ENCODE measurements at regions not wholly inside any gene's neighbourhood (a gene's known extent, or its start where the extent isn't known, plus 50 kb on each side); places are given as distances from the start of the nearest gene placed in this dataset.

GRCh38 chr9:8033794-8034193 lies 234.2 kb upstream of the DMAC1 start:
- peaks cover 18% of the 10 kb centered on the region for H3K9me3 Mint-ChIP-seq
- H3K27ac Mint-ChIP-seq, result no peak overlapping the region
- H3K27me3 Mint-ChIP-seq (ENCODE audit: low read depth), result no peaks in the 10 kb centered on the region
- H3K4me3 Mint-ChIP-seq, result no peak overlapping the region
- peaks cover 1% of the 10 kb centered on the region for H3K4me1 Mint-ChIP-seq (ENCODE audit: low read depth)
- H3K36me3 Mint-ChIP-seq (ENCODE audit: low read depth), result no peaks in the 10 kb centered on the region
- no peak for DNase-seq (ENCODE audit: low spot score)

- Mint-ChIP-seq H3K27ac (no peak overlapping the region), H3K9me3 (no peaks in the 10 kb centered on the region), H3K27me3 (ENCODE audit: low read depth) (no peaks in the 10 kb centered on the region), H3K4me3 (no peak overlapping the region), H3K4me1 (ENCODE audit: low read depth) (peaks cover 1% of the 10 kb centered on the region), H3K36me3 (ENCODE audit: low read depth) (no peaks in the 10 kb centered on the region)
- no peak for DNase-seq (ENCODE audit: low spot score)
These were observed 230.5 kb upstream of the DMAC1 start for GRCh38 chr9:8030095-8030494.

- H3K27me3 Mint-ChIP-seq (ENCODE audit: low read depth), result no peaks in the 10 kb centered on the region
- no peak for DNase-seq (ENCODE audit: low spot score)
- H3K36me3 Mint-ChIP-seq (ENCODE audit: low read depth), result no peaks in the 10 kb centered on the region
- H3K4me1 Mint-ChIP-seq (ENCODE audit: low read depth), result peaks cover 1% of the 10 kb centered on the region
- no peaks in the 10 kb centered on the region for H3K9me3 Mint-ChIP-seq
- no peak overlapping the region for H3K4me3 Mint-ChIP-seq
- no peak overlapping the region for H3K27ac Mint-ChIP-seq
These were observed 227.8 kb upstream of the DMAC1 start for GRCh38 chr9:8027351-8027750.

- Mint-ChIP-seq H3K4me1 (ENCODE audit: low read depth) (no peaks in the 10 kb centered on the region), H3K9me3 (no peaks in the 10 kb centered on the region), H3K4me3 (no peak overlapping the region), H3K27ac (no peak overlapping the region), H3K36me3 (ENCODE audit: low read depth) (no peaks in the 10 kb centered on the region), H3K27me3 (ENCODE audit: low read depth) (no peaks in the 10 kb centered on the region)
- no peak for DNase-seq (ENCODE audit: low spot score)
These were observed 226.0 kb upstream of the DMAC1 start for GRCh38 chr9:8025551-8025950.

GRCh38 chr9:8020186-8020585 lies 220.6 kb upstream of the DMAC1 start:
- Mint-ChIP-seq H3K4me1 (ENCODE audit: low read depth) (no peaks in the 10 kb centered on the region), H3K4me3 (no peak overlapping the region), H3K27me3 (ENCODE audit: low read depth) (no peaks in the 10 kb centered on the region), H3K9me3 (peaks cover 6% of the 10 kb centered on the region), H3K27ac (no peak overlapping the region), H3K36me3 (ENCODE audit: low read depth) (no peaks in the 10 kb centered on the region)
- no peak for DNase-seq (ENCODE audit: low spot score)

- no peak for DNase-seq (ENCODE audit: low spot score)
- H3K9me3 Mint-ChIP-seq, result peaks cover 6% of the 10 kb centered on the region
- no peaks in the 10 kb centered on the region for H3K4me1 Mint-ChIP-seq (ENCODE audit: low read depth)
- no peaks in the 10 kb centered on the region for H3K36me3 Mint-ChIP-seq (ENCODE audit: low read depth)
- H3K4me3 Mint-ChIP-seq, result no peak overlapping the region
- H3K27ac Mint-ChIP-seq, result no peak overlapping the region
- H3K27me3 Mint-ChIP-seq (ENCODE audit: low read depth), result no peaks in the 10 kb centered on the region
These were observed 220.1 kb upstream of the DMAC1 start for GRCh38 chr9:8019636-8020035.

- Mint-ChIP-seq H3K36me3 (ENCODE audit: low read depth) (no peaks in the 10 kb centered on the region), H3K27me3 (ENCODE audit: low read depth) (no peaks in the 10 kb centered on the region), H3K4me1 (ENCODE audit: low read depth) (no peaks in the 10 kb centered on the region), H3K27ac (no peak overlapping the region), H3K4me3 (no peak overlapping the region), H3K9me3 (peaks cover 6% of the 10 kb centered on the region)
- no peak for DNase-seq (ENCODE audit: low spot score)
These were observed 215.6 kb upstream of the DMAC1 start for GRCh38 chr9:8014997-8015682.

GRCh38 chr9:8012986-8013385 lies 213.4 kb upstream of the DMAC1 start:
- Mint-ChIP-seq H3K9me3 (peaks cover 14% of the 10 kb centered on the region), H3K4me3 (no peak overlapping the region), H3K27me3 (ENCODE audit: low read depth) (no peaks in the 10 kb centered on the region), H3K27ac (no peak overlapping the region), H3K4me1 (ENCODE audit: low read depth) (no peaks in the 10 kb centered on the region), H3K36me3 (ENCODE audit: low read depth) (peaks cover 2% of the 10 kb centered on the region)
- no peak for DNase-seq (ENCODE audit: low spot score)

GRCh38 chr9:8011974-8012373 lies 212.4 kb upstream of the DMAC1 start:
- Mint-ChIP-seq H3K9me3 (peaks cover 14% of the 10 kb centered on the region), H3K27me3 (ENCODE audit: low read depth) (no peaks in the 10 kb centered on the region), H3K36me3 (ENCODE audit: low read depth) (peaks cover 2% of the 10 kb centered on the region), H3K4me1 (ENCODE audit: low read depth) (no peaks in the 10 kb centered on the region), H3K27ac (no peak overlapping the region), H3K4me3 (no peak overlapping the region)
- no peak for DNase-seq (ENCODE audit: low spot score)

GRCh38 chr9:7996558-7996957 lies 197.0 kb upstream of the DMAC1 start:
- Mint-ChIP-seq H3K36me3 (ENCODE audit: low read depth) (no peaks in the 10 kb centered on the region), H3K9me3 (peaks cover 2% of the 10 kb centered on the region), H3K27ac (no peak overlapping the region), H3K4me3 (no peak overlapping the region), H3K27me3 (ENCODE audit: low read depth) (no peaks in the 10 kb centered on the region), H3K4me1 (ENCODE audit: low read depth) (no peaks in the 10 kb centered on the region)
- DNase-seq (ENCODE audit: low spot score), result no peak

GRCh38 chr9:7988644-7989280 lies 189.2 kb upstream of the DMAC1 start:
- Mint-ChIP-seq H3K27me3 (ENCODE audit: low read depth) (no peaks in the 10 kb centered on the region), H3K4me3 (no peak overlapping the region), H3K4me1 (ENCODE audit: low read depth) (peaks cover 3% of the 10 kb centered on the region), H3K27ac (no peak overlapping the region), H3K9me3 (peaks cover 3% of the 10 kb centered on the region), H3K36me3 (ENCODE audit: low read depth) (peaks cover 2% of the 10 kb centered on the region)
- DNase-seq (ENCODE audit: low spot score), result no peak

GRCh38 chr9:7984692-7985091 lies 185.1 kb upstream of the DMAC1 start:
- Mint-ChIP-seq H3K9me3 (peaks cover 4% of the 10 kb centered on the region), H3K36me3 (ENCODE audit: low read depth) (peaks cover 19% of the 10 kb centered on the region), H3K4me1 (ENCODE audit: low read depth) (peaks cover 34% of the 10 kb centered on the region), H3K4me3 (no peak overlapping the region), H3K27ac (no peak overlapping the region), H3K27me3 (ENCODE audit: low read depth) (peaks cover 2% of the 10 kb centered on the region)
- no peak for DNase-seq (ENCODE audit: low spot score)

GRCh38 chr9:7984203-7984602 lies 184.6 kb upstream of the DMAC1 start:
- peaks cover 2% of the 10 kb centered on the region for H3K27me3 Mint-ChIP-seq (ENCODE audit: low read depth)
- no peak overlapping the region for H3K27ac Mint-ChIP-seq
- H3K4me3 Mint-ChIP-seq, result no peak overlapping the region
- H3K9me3 Mint-ChIP-seq, result peaks cover 4% of the 10 kb centered on the region
- DNase-seq (ENCODE audit: low spot score), result no peak
- H3K36me3 Mint-ChIP-seq (ENCODE audit: low read depth), result peaks cover 21% of the 10 kb centered on the region
- H3K4me1 Mint-ChIP-seq (ENCODE audit: low read depth), result peaks cover 36% of the 10 kb centered on the region

GRCh38 chr9:7983490-7983889 lies 183.9 kb upstream of the DMAC1 start:
- H3K4me1 Mint-ChIP-seq (ENCODE audit: low read depth), result peaks cover 35% of the 10 kb centered on the region
- no peak for DNase-seq (ENCODE audit: low spot score)
- H3K9me3 Mint-ChIP-seq, result peaks cover 4% of the 10 kb centered on the region
- H3K27me3 Mint-ChIP-seq (ENCODE audit: low read depth), result peaks cover 2% of the 10 kb centered on the region
- no peak overlapping the region for H3K27ac Mint-ChIP-seq
- peak overlapping the region; percentile 19 for H3K4me3 Mint-ChIP-seq
- H3K36me3 Mint-ChIP-seq (ENCODE audit: low read depth), result peaks cover 19% of the 10 kb centered on the region

- peaks cover 2% of the 10 kb centered on the region for H3K27me3 Mint-ChIP-seq (ENCODE audit: low read depth)
- peak overlapping the region; percentile 82 for H3K27ac Mint-ChIP-seq
- peaks cover 4% of the 10 kb centered on the region for H3K9me3 Mint-ChIP-seq
- no peak for DNase-seq (ENCODE audit: low spot score)
- peaks cover 41% of the 10 kb centered on the region for H3K4me1 Mint-ChIP-seq (ENCODE audit: low read depth)
- H3K4me3 Mint-ChIP-seq, result peak overlapping the region; percentile 30
- peaks cover 19% of the 10 kb centered on the region for H3K36me3 Mint-ChIP-seq (ENCODE audit: low read depth)
These were observed 183.3 kb upstream of the DMAC1 start for GRCh38 chr9:7982907-7983306.

Measured in T-helper 2 cell treated with Interferon-gamma antibody and Interleukin-4, amounts not matched to agents 5 μg/mL and 100 μg/mL, for 36 hours (primary cell).